ENCODE measurements at regions not wholly inside any gene's neighbourhood (a gene's known extent, or its start where the extent isn't known, plus 50 kb on each side); places are given as distances from the start of the nearest gene placed in this dataset.

DNA sequence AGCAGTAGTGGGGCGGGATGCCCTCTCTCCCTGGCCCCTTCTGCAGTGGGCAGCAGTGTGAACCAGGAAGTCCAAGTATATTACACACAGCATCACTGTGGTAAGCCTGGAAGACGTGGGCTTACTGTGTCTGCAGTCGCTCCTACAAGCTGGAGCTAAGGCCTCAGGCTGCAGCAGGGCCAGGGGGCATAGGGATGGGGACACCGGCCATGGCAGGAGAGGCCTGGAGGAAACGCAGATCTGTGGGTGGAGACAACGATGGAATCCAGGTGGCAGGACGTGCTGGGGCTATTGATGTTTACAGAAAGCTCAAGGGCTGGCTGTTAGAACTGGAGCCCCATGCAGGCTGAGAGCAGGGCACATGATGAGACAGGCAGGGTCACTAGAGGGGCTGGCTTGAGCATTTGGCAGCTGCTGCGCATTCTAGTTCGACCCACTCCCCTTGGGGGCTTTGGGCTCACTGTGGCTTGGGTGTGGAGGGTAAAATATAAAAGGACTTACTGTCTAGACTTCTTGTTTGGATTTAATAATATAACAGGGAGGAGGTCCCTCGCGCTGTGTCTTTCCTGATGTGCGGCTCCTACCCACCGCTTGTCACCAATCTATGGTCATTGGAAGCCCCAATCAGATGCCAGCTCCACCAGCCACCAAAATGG, 539.5 kb downstream of the TBC1D22A start (continued):
- TF ChIP-seq, protein P1, sequence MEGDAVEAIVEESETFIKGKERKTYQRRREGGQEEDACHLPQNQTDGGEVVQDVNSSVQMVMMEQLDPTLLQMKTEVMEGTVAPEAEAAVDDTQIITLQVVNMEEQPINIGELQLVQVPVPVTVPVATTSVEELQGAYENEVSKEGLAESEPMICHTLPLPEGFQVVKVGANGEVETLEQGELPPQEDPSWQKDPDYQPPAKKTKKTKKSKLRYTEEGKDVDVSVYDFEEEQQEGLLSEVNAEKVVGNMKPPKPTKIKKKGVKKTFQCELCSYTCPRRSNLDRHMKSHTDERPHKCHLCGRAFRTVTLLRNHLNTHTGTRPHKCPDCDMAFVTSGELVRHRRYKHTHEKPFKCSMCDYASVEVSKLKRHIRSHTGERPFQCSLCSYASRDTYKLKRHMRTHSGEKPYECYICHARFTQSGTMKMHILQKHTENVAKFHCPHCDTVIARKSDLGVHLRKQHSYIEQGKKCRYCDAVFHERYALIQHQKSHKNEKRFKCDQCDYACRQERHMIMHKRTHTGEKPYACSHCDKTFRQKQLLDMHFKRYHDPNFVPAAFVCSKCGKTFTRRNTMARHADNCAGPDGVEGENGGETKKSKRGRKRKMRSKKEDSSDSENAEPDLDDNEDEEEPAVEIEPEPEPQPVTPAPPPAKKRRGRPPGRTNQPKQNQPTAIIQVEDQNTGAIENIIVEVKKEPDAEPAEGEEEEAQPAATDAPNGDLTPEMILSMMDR (conservative IDR thresholded peaks at IDR 0.05; ENCODE audit: low read depth in 2 of 2), result no peak
- TF ChIP-seq EZH2 (IDR thresholded peaks at IDR 0.05; ENCODE audit: low read depth, unreplicated experiment), result no peak
- TF ChIP-seq POLR2AphosphoS5 (IDR thresholded peaks at IDR 0.05; ENCODE audit: low read depth), result no peak
- TF ChIP-seq, protein P2, sequence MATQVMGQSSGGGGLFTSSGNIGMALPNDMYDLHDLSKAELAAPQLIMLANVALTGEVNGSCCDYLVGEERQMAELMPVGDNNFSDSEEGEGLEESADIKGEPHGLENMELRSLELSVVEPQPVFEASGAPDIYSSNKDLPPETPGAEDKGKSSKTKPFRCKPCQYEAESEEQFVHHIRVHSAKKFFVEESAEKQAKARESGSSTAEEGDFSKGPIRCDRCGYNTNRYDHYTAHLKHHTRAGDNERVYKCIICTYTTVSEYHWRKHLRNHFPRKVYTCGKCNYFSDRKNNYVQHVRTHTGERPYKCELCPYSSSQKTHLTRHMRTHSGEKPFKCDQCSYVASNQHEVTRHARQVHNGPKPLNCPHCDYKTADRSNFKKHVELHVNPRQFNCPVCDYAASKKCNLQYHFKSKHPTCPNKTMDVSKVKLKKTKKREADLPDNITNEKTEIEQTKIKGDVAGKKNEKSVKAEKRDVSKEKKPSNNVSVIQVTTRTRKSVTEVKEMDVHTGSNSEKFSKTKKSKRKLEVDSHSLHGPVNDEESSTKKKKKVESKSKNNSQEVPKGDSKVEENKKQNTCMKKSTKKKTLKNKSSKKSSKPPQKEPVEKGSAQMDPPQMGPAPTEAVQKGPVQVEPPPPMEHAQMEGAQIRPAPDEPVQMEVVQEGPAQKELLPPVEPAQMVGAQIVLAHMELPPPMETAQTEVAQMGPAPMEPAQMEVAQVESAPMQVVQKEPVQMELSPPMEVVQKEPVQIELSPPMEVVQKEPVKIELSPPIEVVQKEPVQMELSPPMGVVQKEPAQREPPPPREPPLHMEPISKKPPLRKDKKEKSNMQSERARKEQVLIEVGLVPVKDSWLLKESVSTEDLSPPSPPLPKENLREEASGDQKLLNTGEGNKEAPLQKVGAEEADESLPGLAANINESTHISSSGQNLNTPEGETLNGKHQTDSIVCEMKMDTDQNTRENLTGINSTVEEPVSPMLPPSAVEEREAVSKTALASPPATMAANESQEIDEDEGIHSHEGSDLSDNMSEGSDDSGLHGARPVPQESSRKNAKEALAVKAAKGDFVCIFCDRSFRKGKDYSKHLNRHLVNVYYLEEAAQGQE (IDR thresholded peaks at IDR 0.05; ENCODE audit: unreplicated experiment), result no peak
- TF ChIP-seq NANOG (IDR thresholded peaks at IDR 0.05; ENCODE audit: borderline replicate concordance), result no peak
- no peak for TF ChIP-seq ZNF114 (CRISPR knock-in tag; IDR thresholded peaks at IDR 0.05)
- TF ChIP-seq, protein P3, sequence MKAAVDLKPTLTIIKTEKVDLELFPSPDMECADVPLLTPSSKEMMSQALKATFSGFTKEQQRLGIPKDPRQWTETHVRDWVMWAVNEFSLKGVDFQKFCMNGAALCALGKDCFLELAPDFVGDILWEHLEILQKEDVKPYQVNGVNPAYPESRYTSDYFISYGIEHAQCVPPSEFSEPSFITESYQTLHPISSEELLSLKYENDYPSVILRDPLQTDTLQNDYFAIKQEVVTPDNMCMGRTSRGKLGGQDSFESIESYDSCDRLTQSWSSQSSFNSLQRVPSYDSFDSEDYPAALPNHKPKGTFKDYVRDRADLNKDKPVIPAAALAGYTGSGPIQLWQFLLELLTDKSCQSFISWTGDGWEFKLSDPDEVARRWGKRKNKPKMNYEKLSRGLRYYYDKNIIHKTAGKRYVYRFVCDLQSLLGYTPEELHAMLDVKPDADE (IDR thresholded peaks at IDR 0.05), result no peak

DNA sequence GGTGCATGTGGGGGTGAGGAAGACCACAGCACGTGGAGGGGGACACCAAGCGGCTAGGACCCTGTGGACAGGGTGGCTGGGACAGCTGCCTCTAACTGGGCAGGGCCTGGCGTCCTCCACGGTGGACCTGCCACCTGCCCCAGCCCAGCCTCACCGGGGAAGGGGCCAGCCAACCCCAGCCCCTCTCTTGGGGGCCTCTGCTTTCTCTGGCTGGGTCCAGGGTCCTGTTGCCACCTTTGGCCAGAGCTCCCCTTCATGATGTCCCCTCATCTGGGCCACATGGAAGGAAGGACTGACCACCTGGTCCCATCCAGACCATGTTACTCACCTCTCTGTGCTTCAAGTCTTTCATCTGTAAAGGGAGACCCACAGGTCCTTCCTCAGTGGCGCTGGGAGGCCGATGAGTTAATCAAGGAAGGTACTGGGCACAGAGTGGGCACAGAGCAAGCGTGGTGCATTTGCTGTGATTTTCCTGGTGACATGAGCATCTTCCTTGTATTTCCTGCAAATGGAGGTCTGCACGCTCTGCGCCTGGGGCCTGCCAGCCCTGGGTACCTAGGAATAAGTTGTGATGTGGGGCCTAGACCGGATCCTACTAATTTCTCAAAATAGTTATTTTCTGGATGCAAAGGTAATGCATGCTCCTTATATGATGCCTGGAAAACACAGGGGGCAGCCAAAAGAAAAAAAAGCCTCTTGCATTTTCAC, 538.4 kb downstream of the TBC1D22A start:
- Mint-ChIP-seq H3K27me3 (ENCODE audit: insufficient read depth, low read depth, poor library complexity) (peaks cover 4% of the 10 kb centered on the region), H3K27ac (no peak overlapping the region), H3K4me3 (no peak overlapping the region), H3K9me3 (peaks cover 61% of the 10 kb centered on the region; the same call in 2 of the 3 replicates), H3K36me3 (ENCODE audit: low read depth) (peaks cover 49% of the 10 kb centered on the region), H3K4me1 (no peaks in the 10 kb centered on the region)
- no peaks in the 10 kb centered on the region for H3K4me1 ChIP-seq (ENCODE audit: insufficient read depth)
- H2AFZ ChIP-seq, result no peak overlapping the region
- no peaks in the 10 kb centered on the region for H3K9me2 ChIP-seq (ENCODE audit: insufficient read depth)
- H3K27ac ChIP-seq (ENCODE audit: low read depth), result no peak overlapping the region
- no peaks in the 10 kb centered on the region for H3K79me2 ChIP-seq (replicated peaks; ENCODE audit: insufficient read depth)
- no peak overlapping the region for H3K4me2 ChIP-seq
- H4K20me1 ChIP-seq (replicated peaks; ENCODE audit: insufficient read depth), result no peaks in the 10 kb centered on the region
- ATAC-seq (no peak), DNase-seq (ENCODE audit: low spot score) (no peak)
- TF ChIP-seq ZNF114 (CRISPR knock-in tag; IDR thresholded peaks at IDR 0.05), result no peak
- no peak overlapping the region for H3K4me3 ChIP-seq
- H3K27me3 ChIP-seq (ENCODE audit: insufficient read depth), result no peaks in the 10 kb centered on the region
- no peaks in the 10 kb centered on the region for H3K36me3 ChIP-seq (ENCODE audit: insufficient read depth)
- no peaks in the 10 kb centered on the region for H3F3A ChIP-seq (replicated peaks; ENCODE audit: low read depth)

Measured in GM23338 (cell line).